Activated T-helper 17 cell treated with anti-CD3 and anti-CD28 coated beads, Interleukin-2, amount 50 U/mL, for 72 hours (primary cell): ENCODE measurements at regions not wholly inside any gene's neighbourhood (a gene's known extent, or its start where the extent isn't known, plus 50 kb on each side); places are given as distances from the start of the nearest gene placed in this dataset.
A peak's percentile ranks its signal among the peaks of the same experiment; 100 is the strongest.
"Not testable (repeated sequence)": the region's sequence is repeated elsewhere in the genome, so short reads cannot be mapped to it uniquely, and the experiment has no call there.

ENCODE experiments used
- ATAC-seq: fragments of 150-1000 bp; cut with Tn5 transposase; replicated peaks from 2 replicates; pipeline ENCODE4 v1.10.0; 2021; ENCODE audit warnings: mild to moderate bottlenecking, moderate library complexity
- H3K27ac Mint-ChIP-seq: one replicate; pipeline ENCODE4 v1.8.0; 2022; ENCODE audit warnings: mixed read lengths
- H3K27me3 Mint-ChIP-seq: one replicate; pipeline ENCODE4 v1.8.0; 2022; ENCODE audit warnings: mixed read lengths
- H3K36me3 Mint-ChIP-seq: one replicate; pipeline ENCODE4 v1.8.0; 2022; ENCODE audit warnings: low read depth, mild to moderate bottlenecking, mixed read lengths
- H3K4me1 Mint-ChIP-seq: one replicate; pipeline ENCODE4 v1.8.0; 2022; ENCODE audit warnings: mixed read lengths
- H3K4me3 Mint-ChIP-seq: one replicate; pipeline ENCODE4 v1.8.0; 2022; ENCODE audit warnings: mild to moderate bottlenecking, mixed read lengths
- H3K9me3 Mint-ChIP-seq: one replicate; pipeline ENCODE4 v1.8.0; 2022; ENCODE audit warnings: mixed read lengths

- Mint-ChIP-seq H3K4me3 (peak overlapping the region; percentile 81), H3K27ac (peak overlapping the region; percentile 62), H3K4me1 (peaks cover 10% of the 10 kb centered on the region)
- H3K9me3 Mint-ChIP-seq, H3K36me3 Mint-ChIP-seq, H3K27me3 Mint-ChIP-seq: not testable (repeated sequence)
- peak; percentile 12 for ATAC-seq
These were observed 51.5 kb downstream of the PPIAL4A start for GRCh38 chr1:120941066-120941465.

- not testable (repeated sequence) for H3K36me3 Mint-ChIP-seq, H3K27me3 Mint-ChIP-seq, H3K9me3 Mint-ChIP-seq
- peak; percentile 22 for ATAC-seq
- Mint-ChIP-seq H3K27ac (peak overlapping the region; percentile 97), H3K4me1 (peaks cover 10% of the 10 kb centered on the region), H3K4me3 (peak overlapping the region; percentile 81)
These were observed 52.3 kb downstream of the PPIAL4A start for GRCh38 chr1:120941836-120942217.

- peak overlapping the region; percentile 97 for H3K27ac Mint-ChIP-seq
- ATAC-seq = peak; percentile 85
- H3K27me3 Mint-ChIP-seq, H3K9me3 Mint-ChIP-seq, H3K36me3 Mint-ChIP-seq: not testable (repeated sequence)
- H3K4me1 Mint-ChIP-seq = peaks cover 10% of the 10 kb centered on the region
- peak overlapping the region; percentile 81 for H3K4me3 Mint-ChIP-seq
These were observed 52.8 kb downstream of the PPIAL4A start for GRCh38 chr1:120942218-120942944.

GRCh38 chr1:120942945-120943319, 53.4 kb downstream of the PPIAL4A start:
- not testable (repeated sequence) for H3K9me3 Mint-ChIP-seq, H3K36me3 Mint-ChIP-seq, ATAC-seq, H3K27me3 Mint-ChIP-seq
- Mint-ChIP-seq H3K4me1 (peaks cover 10% of the 10 kb centered on the region), H3K4me3 (peak overlapping the region; percentile 81), H3K27ac (peak overlapping the region; percentile 97)

- not testable (repeated sequence) for H3K36me3 Mint-ChIP-seq, H3K4me3 Mint-ChIP-seq, H3K9me3 Mint-ChIP-seq, H3K27me3 Mint-ChIP-seq, ATAC-seq, H3K27ac Mint-ChIP-seq
- H3K4me1 Mint-ChIP-seq = peaks cover 10% of the 10 kb centered on the region
These were observed 55.1 kb downstream of the PPIAL4A start for GRCh38 chr1:120944691-120945090.

GRCh38 chr1:120945122-120945521, 55.6 kb downstream of the PPIAL4A start:
- not testable (repeated sequence) for H3K27me3 Mint-ChIP-seq, H3K9me3 Mint-ChIP-seq, ATAC-seq, H3K36me3 Mint-ChIP-seq, H3K27ac Mint-ChIP-seq, H3K4me3 Mint-ChIP-seq
- peaks cover 10% of the 10 kb centered on the region for H3K4me1 Mint-ChIP-seq

GRCh38 chr1:120947114-120947513, 57.5 kb downstream of the PPIAL4A start:
- not testable (repeated sequence) for ATAC-seq, H3K9me3 Mint-ChIP-seq, H3K36me3 Mint-ChIP-seq, H3K4me1 Mint-ChIP-seq, H3K27me3 Mint-ChIP-seq, H3K4me3 Mint-ChIP-seq
- peak overlapping the region; percentile 28 for H3K27ac Mint-ChIP-seq

GRCh38 chr1:120949724-120950123, 60.2 kb downstream of the PPIAL4A start:
- H3K36me3 Mint-ChIP-seq, ATAC-seq, H3K27me3 Mint-ChIP-seq, H3K27ac Mint-ChIP-seq, H3K9me3 Mint-ChIP-seq, H3K4me3 Mint-ChIP-seq, H3K4me1 Mint-ChIP-seq: not testable (repeated sequence)

GRCh38 chr1:120950633-120951032, 61.1 kb downstream of the PPIAL4A start:
- not testable (repeated sequence) for H3K9me3 Mint-ChIP-seq, H3K27me3 Mint-ChIP-seq, H3K27ac Mint-ChIP-seq, ATAC-seq, H3K4me1 Mint-ChIP-seq, H3K4me3 Mint-ChIP-seq, H3K36me3 Mint-ChIP-seq

GRCh38 chr1:120951100-120951499, 61.5 kb downstream of the PPIAL4A start:
- not testable (repeated sequence) for H3K4me3 Mint-ChIP-seq, H3K36me3 Mint-ChIP-seq, H3K4me1 Mint-ChIP-seq, ATAC-seq, H3K27me3 Mint-ChIP-seq, H3K9me3 Mint-ChIP-seq, H3K27ac Mint-ChIP-seq

- H3K9me3 Mint-ChIP-seq, H3K4me3 Mint-ChIP-seq, H3K36me3 Mint-ChIP-seq, ATAC-seq, H3K4me1 Mint-ChIP-seq, H3K27ac Mint-ChIP-seq, H3K27me3 Mint-ChIP-seq: not testable (repeated sequence)
These were observed 62.8 kb downstream of the PPIAL4A start for GRCh38 chr1:120952207-120952870.

GRCh38 chr1:120952871-120953265, 63.3 kb downstream of the PPIAL4A start:
- not testable (repeated sequence) for ATAC-seq, H3K27ac Mint-ChIP-seq, H3K9me3 Mint-ChIP-seq, H3K27me3 Mint-ChIP-seq, H3K4me3 Mint-ChIP-seq, H3K4me1 Mint-ChIP-seq, H3K36me3 Mint-ChIP-seq

- Mint-ChIP-seq H3K4me1 (no peaks in the 10 kb centered on the region), H3K27ac (no peak overlapping the region), H3K4me3 (no peak overlapping the region), H3K27me3 (no peaks in the 10 kb centered on the region), H3K36me3 (peaks cover 9% of the 10 kb centered on the region), H3K9me3 (no peaks in the 10 kb centered on the region)
- no peak for ATAC-seq
These were observed 65.2 kb downstream of the PPIAL4A start for GRCh38 chr1:120954736-120955135.

- H3K36me3 Mint-ChIP-seq, ATAC-seq, H3K4me3 Mint-ChIP-seq, H3K27ac Mint-ChIP-seq, H3K27me3 Mint-ChIP-seq, H3K9me3 Mint-ChIP-seq, H3K4me1 Mint-ChIP-seq: not testable (repeated sequence)
These were observed 66.4 kb downstream of the PPIAL4A start for GRCh38 chr1:120955961-120956360.

GRCh38 chr1:120966018-120966417, 76.4 kb downstream of the PPIAL4A start:
- H3K36me3 Mint-ChIP-seq, ATAC-seq, H3K27ac Mint-ChIP-seq, H3K9me3 Mint-ChIP-seq, H3K4me1 Mint-ChIP-seq, H3K27me3 Mint-ChIP-seq, H3K4me3 Mint-ChIP-seq: not testable (repeated sequence)
